ENCODE measurements at regions not wholly inside any gene's neighbourhood (a gene's known extent, or its start where the extent isn't known, plus 50 kb on each side); places are given as distances from the start of the nearest gene placed in this dataset.

DNA sequence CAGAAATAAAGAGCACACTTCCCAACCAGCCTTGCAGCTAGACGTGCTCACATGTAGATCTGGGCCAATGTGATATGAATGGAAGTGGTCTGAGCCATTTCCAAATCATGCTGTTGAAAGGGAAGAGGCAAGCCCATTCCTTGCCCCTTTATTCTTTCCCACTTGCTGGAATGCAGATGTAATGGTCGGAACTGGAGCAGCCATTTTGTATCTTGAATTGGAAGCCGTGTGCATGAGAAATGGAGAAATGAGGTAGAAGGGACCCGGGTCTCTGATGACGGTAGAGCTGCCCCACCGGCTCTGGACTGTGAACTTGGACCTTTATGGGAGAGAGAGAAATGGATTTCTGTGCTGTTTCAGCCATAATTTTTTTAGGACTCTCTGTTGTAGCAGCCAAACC, 54.8 kb upstream of the STX16 start:
- TF ChIP-seq, protein P1, sequence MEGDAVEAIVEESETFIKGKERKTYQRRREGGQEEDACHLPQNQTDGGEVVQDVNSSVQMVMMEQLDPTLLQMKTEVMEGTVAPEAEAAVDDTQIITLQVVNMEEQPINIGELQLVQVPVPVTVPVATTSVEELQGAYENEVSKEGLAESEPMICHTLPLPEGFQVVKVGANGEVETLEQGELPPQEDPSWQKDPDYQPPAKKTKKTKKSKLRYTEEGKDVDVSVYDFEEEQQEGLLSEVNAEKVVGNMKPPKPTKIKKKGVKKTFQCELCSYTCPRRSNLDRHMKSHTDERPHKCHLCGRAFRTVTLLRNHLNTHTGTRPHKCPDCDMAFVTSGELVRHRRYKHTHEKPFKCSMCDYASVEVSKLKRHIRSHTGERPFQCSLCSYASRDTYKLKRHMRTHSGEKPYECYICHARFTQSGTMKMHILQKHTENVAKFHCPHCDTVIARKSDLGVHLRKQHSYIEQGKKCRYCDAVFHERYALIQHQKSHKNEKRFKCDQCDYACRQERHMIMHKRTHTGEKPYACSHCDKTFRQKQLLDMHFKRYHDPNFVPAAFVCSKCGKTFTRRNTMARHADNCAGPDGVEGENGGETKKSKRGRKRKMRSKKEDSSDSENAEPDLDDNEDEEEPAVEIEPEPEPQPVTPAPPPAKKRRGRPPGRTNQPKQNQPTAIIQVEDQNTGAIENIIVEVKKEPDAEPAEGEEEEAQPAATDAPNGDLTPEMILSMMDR (IDR thresholded peaks at IDR 0.05), result no peak
- TF ChIP-seq POLR2A (IDR thresholded peaks at IDR 0.05), result no peak

Data from esophagus squamous epithelium (tissue), 4 donors.